ENCODE measurements at regions not wholly inside any gene's neighbourhood (a gene's known extent, or its start where the extent isn't known, plus 50 kb on each side); places are given as distances from the start of the nearest gene placed in this dataset.

- no peak for TF ChIP-seq CTCF (IDR thresholded peaks at IDR 0.05; ENCODE audit: poor library complexity, severe bottlenecking)
- no peak for ATAC-seq (ENCODE audit: low read depth)
- H3K27ac ChIP-seq (ENCODE audit: poor library complexity, severe bottlenecking): no peak overlapping the region
- H3K36me3 ChIP-seq (ENCODE audit: low read depth): no peaks in the 10 kb centered on the region
- H3K9me3 ChIP-seq (ENCODE audit: severe bottlenecking): no peaks in the 10 kb centered on the region
- no peak for DNase-seq (ENCODE audit: low spot score)
- no peaks in the 10 kb centered on the region for H3K4me1 ChIP-seq (ENCODE audit: insufficient read depth, poor library complexity, severe bottlenecking)
- no peaks in the 10 kb centered on the region for H3K27me3 ChIP-seq (ENCODE audit: insufficient read depth, poor library complexity, severe bottlenecking)
- H3K4me3 ChIP-seq (ENCODE audit: severe bottlenecking): no peak overlapping the region
These were observed 261.3 kb downstream of the SOD2 start for GRCh38 chr6:159431750-159432149.

- no peaks in the 10 kb centered on the region for H3K36me3 ChIP-seq (ENCODE audit: low read depth)
- H3K27me3 ChIP-seq (ENCODE audit: insufficient read depth, poor library complexity, severe bottlenecking): no peaks in the 10 kb centered on the region
- no peaks in the 10 kb centered on the region for H3K4me1 ChIP-seq (ENCODE audit: insufficient read depth, poor library complexity, severe bottlenecking)
- DNase-seq (ENCODE audit: low spot score): no peak
- no peaks in the 10 kb centered on the region for H3K9me3 ChIP-seq (ENCODE audit: severe bottlenecking)
- no peak for TF ChIP-seq CTCF (IDR thresholded peaks at IDR 0.05; ENCODE audit: poor library complexity, severe bottlenecking)
- no peak for ATAC-seq (ENCODE audit: low read depth)
- no peak overlapping the region for H3K27ac ChIP-seq (ENCODE audit: poor library complexity, severe bottlenecking)
- H3K4me3 ChIP-seq (ENCODE audit: severe bottlenecking): no peak overlapping the region
These were observed 261.1 kb downstream of the FNDC1 start for GRCh38 chr6:159430323-159430722.

- Histone ChIP-seq H3K4me1 (ENCODE audit: insufficient read depth, poor library complexity, severe bottlenecking) (no peaks in the 10 kb centered on the region), H3K9me3 (ENCODE audit: severe bottlenecking) (no peaks in the 10 kb centered on the region), H3K4me3 (ENCODE audit: severe bottlenecking) (no peak overlapping the region), H3K27me3 (ENCODE audit: insufficient read depth, poor library complexity, severe bottlenecking) (no peaks in the 10 kb centered on the region), H3K36me3 (ENCODE audit: low read depth) (no peaks in the 10 kb centered on the region), H3K27ac (ENCODE audit: poor library complexity, severe bottlenecking) (no peak overlapping the region)
- no peak for ATAC-seq (ENCODE audit: low read depth)
- no peak for DNase-seq (ENCODE audit: low spot score)
- TF ChIP-seq CTCF (IDR thresholded peaks at IDR 0.05; ENCODE audit: poor library complexity, severe bottlenecking): no peak
These were observed 260.2 kb downstream of the FNDC1 start for GRCh38 chr6:159429433-159429832.

- no peak for TF ChIP-seq CTCF (IDR thresholded peaks at IDR 0.05; ENCODE audit: poor library complexity, severe bottlenecking)
- Histone ChIP-seq H3K4me3 (ENCODE audit: severe bottlenecking) (no peak overlapping the region), H3K36me3 (ENCODE audit: low read depth) (no peaks in the 10 kb centered on the region), H3K4me1 (ENCODE audit: insufficient read depth, poor library complexity, severe bottlenecking) (no peaks in the 10 kb centered on the region), H3K9me3 (ENCODE audit: severe bottlenecking) (no peaks in the 10 kb centered on the region), H3K27ac (ENCODE audit: poor library complexity, severe bottlenecking) (no peak overlapping the region), H3K27me3 (ENCODE audit: insufficient read depth, poor library complexity, severe bottlenecking) (no peaks in the 10 kb centered on the region)
- DNase-seq (ENCODE audit: low spot score) (no peak), ATAC-seq (ENCODE audit: low read depth) (no peak)
These were observed 258.6 kb downstream of the FNDC1 start for GRCh38 chr6:159427771-159428170.

- Histone ChIP-seq H3K4me3 (ENCODE audit: severe bottlenecking) (no peak overlapping the region), H3K4me1 (ENCODE audit: insufficient read depth, poor library complexity, severe bottlenecking) (no peaks in the 10 kb centered on the region), H3K27ac (ENCODE audit: poor library complexity, severe bottlenecking) (no peak overlapping the region), H3K27me3 (ENCODE audit: insufficient read depth, poor library complexity, severe bottlenecking) (no peaks in the 10 kb centered on the region), H3K36me3 (ENCODE audit: low read depth) (no peaks in the 10 kb centered on the region), H3K9me3 (ENCODE audit: severe bottlenecking) (no peaks in the 10 kb centered on the region)
- ATAC-seq (ENCODE audit: low read depth): no peak
- no peak for TF ChIP-seq CTCF (IDR thresholded peaks at IDR 0.05; ENCODE audit: poor library complexity, severe bottlenecking)
- no peak for DNase-seq (ENCODE audit: low spot score)
These were observed 258.1 kb downstream of the FNDC1 start for GRCh38 chr6:159427335-159427734.
